Type B pancreatic cell (in vitro differentiated cells): ENCODE measurements at regions not wholly inside any gene's neighbourhood (a gene's known extent, or its start where the extent isn't known, plus 50 kb on each side); places are given as distances from the start of the nearest gene placed in this dataset.

Experiments used
- DNase-seq: peaks from one replicate; pipeline ENCODE4 v3.0.0; 2021; ENCODE audit warnings: mixed read lengths; ENCODE audit not compliant: unreplicated experiment; ENCODE audit errors: extremely low spot score
- H3K27ac Mint-ChIP-seq: 2 replicates; pipeline ENCODE4 v1.8.0; 2021; ENCODE audit warnings: mild to moderate bottlenecking, mixed read lengths
- H3K27me3 Mint-ChIP-seq: 2 replicates; pipeline ENCODE4 v1.8.0; 2021; ENCODE audit warnings: mixed read lengths
- H3K36me3 Mint-ChIP-seq: 2 replicates; pipeline ENCODE4 v1.8.0; 2021; ENCODE audit warnings: mixed read lengths
- H3K4me1 Mint-ChIP-seq: one replicate; pipeline ENCODE4 v1.8.0; 2021; ENCODE audit warnings: mixed read lengths; ENCODE audit not compliant: unreplicated experiment
- H3K4me3 Mint-ChIP-seq: 2 replicates; pipeline ENCODE4 v1.8.0; 2021; ENCODE audit warnings: mild to moderate bottlenecking, mixed read lengths
- H3K9me3 Mint-ChIP-seq: 2 replicates; pipeline ENCODE4 v1.8.0; 2021; ENCODE audit warnings: mixed read lengths
- CTCF ChIP-seq: fragments of 200-600 bp; sonication (generic); conservative IDR thresholded peaks from 2 replicates; pipeline ENCODE4 v1.5.0; 2021; ENCODE audit warnings: antibody characterized with exemption, mild to moderate bottlenecking

DNA sequence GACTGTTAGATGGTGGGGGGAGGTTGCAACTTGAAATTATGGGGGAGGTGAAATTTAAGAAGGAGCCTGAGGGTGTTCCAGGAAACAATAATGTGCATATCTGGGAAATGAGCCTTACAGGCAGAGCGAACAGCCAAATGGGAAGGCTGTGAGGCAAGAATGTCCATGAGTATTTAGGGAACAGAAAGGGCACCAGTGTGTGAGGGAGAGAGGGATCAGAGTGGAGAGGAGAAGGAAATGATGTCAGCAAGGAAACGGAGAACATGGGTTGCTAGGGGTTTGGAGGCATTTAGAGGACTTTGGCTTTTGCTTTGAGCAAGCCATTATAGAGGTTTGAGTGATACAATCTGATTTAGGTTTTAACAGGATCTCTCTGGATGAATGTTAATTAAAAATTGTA, 285.4 kb downstream of the TLE4 start:
- no peaks in the 10 kb centered on the region for H3K4me1 Mint-ChIP-seq
- no peaks in the 10 kb centered on the region for H3K9me3 Mint-ChIP-seq
- H3K27me3 Mint-ChIP-seq: no peaks in the 10 kb centered on the region
- no peak overlapping the region for H3K4me3 Mint-ChIP-seq
- DNase-seq: no peak
- no peaks in the 10 kb centered on the region for H3K36me3 Mint-ChIP-seq
- H3K27ac Mint-ChIP-seq: no peak overlapping the region
- no peak for TF ChIP-seq CTCF

DNA sequence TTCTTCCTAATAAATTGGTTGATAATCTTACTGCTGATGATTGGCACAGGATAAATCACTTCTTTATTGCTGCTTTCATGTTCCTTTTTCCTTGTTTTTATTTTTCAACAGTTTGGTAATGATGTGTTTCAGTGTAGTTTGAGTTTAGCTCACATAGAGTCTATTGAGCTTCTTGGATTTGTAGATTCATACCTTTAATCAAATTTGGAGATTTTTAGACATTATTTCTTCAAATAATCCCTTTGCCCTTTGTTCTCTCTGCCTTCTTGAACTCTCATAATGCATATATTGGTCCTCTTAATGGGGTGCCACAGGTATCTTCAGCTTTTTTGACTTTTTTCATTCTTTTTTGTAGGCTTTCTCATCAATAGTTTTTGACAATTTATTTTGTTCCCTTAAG, 275.3 kb downstream of the TLE4 start:
- Mint-ChIP-seq H3K4me3 (no peak overlapping the region), H3K27me3 (no peaks in the 10 kb centered on the region), H3K9me3 (peaks cover 20% of the 10 kb centered on the region), H3K4me1 (no peaks in the 10 kb centered on the region), H3K27ac (no peak overlapping the region), H3K36me3 (no peaks in the 10 kb centered on the region)
- no peak for DNase-seq
- TF ChIP-seq CTCF: no peak

DNA sequence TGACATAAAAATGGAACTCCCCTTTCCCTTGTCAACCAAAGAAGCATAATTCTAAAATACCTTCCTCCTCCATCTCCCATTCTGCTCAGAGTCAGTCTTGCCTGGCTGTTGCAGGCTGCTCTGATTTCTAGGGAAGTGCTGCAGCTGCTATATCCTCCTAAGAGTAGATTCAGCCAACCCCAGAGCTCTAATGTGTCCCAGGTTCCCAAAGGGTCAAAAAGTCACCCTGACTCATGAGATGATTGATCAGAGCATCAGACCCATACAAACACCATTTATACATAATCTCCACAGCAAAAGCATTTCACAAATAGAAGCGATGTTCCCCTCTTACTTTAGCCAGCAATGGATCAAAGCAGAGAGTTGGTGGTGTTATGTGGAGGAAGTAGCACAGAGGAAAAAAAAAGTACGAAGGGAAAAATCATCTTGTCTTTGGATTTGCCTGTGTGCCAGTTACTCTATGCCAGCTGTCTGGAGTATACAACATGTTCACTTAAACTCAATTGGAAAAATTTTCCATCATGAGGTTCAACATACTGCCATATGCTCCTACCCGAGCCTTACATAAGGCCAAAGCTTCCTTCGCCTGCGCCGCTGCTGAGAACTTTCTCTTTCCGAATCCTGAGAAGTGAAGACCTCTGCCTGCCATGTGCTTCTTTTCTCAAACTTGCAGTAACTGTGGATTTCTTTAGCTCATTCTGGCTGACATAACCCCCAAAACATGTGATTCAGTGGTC, 258.0 kb downstream of the TLE4 start:
- H3K4me1 Mint-ChIP-seq: no peaks in the 10 kb centered on the region
- DNase-seq: no peak
- TF ChIP-seq CTCF: no peak
- no peaks in the 10 kb centered on the region for H3K9me3 Mint-ChIP-seq
- peaks cover 2% of the 10 kb centered on the region for H3K27me3 Mint-ChIP-seq
- H3K4me3 Mint-ChIP-seq: no peak overlapping the region
- no peak overlapping the region for H3K27ac Mint-ChIP-seq
- no peaks in the 10 kb centered on the region for H3K36me3 Mint-ChIP-seq

DNA sequence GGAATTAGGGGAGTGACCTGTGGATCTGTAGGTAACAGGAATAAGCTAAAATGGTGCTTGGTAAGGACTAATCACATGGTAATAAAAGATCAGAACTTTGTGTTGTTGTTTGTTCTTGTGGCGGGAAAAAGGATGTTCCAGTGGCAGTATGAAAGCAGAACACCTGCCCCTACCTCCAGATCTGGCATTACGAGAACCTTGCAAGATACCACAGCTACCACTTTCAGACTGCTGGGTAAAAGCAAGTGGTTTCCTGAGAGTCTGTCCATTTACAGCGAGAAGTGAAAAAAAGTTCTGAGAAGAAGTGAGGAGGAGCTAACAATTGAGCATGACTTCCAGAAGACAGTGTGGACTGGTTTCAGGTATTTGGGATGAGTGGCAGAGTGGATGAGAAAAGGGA, 252.5 kb downstream of the TLE4 start:
- Mint-ChIP-seq H3K4me1 (no peaks in the 10 kb centered on the region), H3K36me3 (no peaks in the 10 kb centered on the region), H3K27me3 (peaks cover 17% of the 10 kb centered on the region), H3K27ac (no peak overlapping the region), H3K4me3 (no peak overlapping the region), H3K9me3 (peaks cover 8% of the 10 kb centered on the region)
- no peak for TF ChIP-seq CTCF
- DNase-seq: no peak

DNA sequence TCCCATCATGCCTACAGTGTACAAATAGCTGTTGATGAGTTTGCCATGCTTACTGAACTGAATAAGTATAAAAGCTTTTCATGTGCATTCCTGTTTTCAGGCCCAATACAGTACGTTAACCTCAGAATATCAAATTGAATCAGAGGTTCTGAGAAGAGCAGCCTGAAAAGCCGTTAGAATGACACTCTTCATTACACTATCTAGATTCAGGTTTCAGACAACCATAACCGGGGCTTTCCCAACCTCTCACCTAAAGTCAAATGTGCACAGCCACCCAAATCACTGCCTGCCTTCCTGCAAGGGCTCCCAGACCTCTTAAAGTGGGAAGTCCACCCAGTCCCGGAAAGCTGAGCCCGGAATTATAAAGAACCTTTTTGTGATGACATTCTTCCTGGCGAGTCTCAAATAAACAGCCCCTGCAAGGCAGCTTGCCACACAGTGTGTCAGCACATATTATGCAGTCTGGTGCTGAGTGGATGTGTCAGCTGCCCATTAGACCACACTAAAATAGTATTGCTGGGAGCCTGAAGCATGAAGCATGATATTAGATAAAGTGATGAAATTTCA, 245.8 kb downstream of the TLE4 start:
- no peak overlapping the region for H3K27ac Mint-ChIP-seq
- peaks cover 19% of the 10 kb centered on the region for H3K4me1 Mint-ChIP-seq
- no peak overlapping the region for H3K4me3 Mint-ChIP-seq
- peaks cover 14% of the 10 kb centered on the region for H3K27me3 Mint-ChIP-seq
- H3K36me3 Mint-ChIP-seq: no peaks in the 10 kb centered on the region
- no peak for TF ChIP-seq CTCF
- peaks cover 4% of the 10 kb centered on the region for H3K9me3 Mint-ChIP-seq
- DNase-seq: no peak
